ENCODE measurements at regions not wholly inside any gene's neighbourhood (a gene's known extent, or its start where the extent isn't known, plus 50 kb on each side); places are given as distances from the start of the nearest gene placed in this dataset.
"Not testable (repeated sequence)": the region's sequence is repeated elsewhere in the genome, so short reads cannot be mapped to it uniquely, and the experiment has no call there.

DNA sequence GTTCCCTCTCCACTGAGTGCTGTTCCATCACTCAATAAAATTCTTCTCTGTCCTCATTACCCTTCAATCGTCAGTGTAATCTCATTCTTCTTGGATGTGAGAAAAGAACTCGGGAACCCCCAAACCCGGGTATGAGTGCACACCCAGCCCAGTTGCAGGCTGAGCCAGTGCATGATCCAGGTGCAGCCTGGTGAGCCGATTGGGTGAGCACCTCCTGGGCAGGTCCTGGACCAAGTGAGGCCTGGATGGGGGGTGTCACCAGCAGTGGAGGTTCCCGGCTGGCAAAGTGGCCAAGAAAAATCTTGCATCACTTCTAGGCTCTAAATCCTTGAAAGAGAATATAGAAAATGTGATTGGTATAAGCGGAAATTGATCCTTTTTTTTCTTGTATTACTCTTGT is 878.8 kb upstream of the KLHL1 start:
- Histone ChIP-seq H3K4me3 (ENCODE audit: low read length) (no peak overlapping the region), H3K27ac (ENCODE audit: low read length) (no peak overlapping the region), H2AFZ (ENCODE audit: low read depth, low read length) (no peak overlapping the region), H3K4me2 (ENCODE audit: low read length) (no peak overlapping the region), H3K27me3 (ENCODE audit: low read depth, low read length) (no peaks in the 10 kb centered on the region), H3K4me1 (ENCODE audit: low read length) (no peaks in the 10 kb centered on the region), H4K20me1 (ENCODE audit: insufficient read depth, low read length) (no peaks in the 10 kb centered on the region), H3K9me3 (ENCODE audit: insufficient read depth, low read length) (no peaks in the 10 kb centered on the region), H3K36me3 (replicated peaks; ENCODE audit: low read depth, low read length) (no peaks in the 10 kb centered on the region), H3K79me2 (ENCODE audit: low read length) (no peaks in the 10 kb centered on the region), H3K9ac (ENCODE audit: low read length) (no peak overlapping the region)
- TF ChIP-seq, protein P1, sequence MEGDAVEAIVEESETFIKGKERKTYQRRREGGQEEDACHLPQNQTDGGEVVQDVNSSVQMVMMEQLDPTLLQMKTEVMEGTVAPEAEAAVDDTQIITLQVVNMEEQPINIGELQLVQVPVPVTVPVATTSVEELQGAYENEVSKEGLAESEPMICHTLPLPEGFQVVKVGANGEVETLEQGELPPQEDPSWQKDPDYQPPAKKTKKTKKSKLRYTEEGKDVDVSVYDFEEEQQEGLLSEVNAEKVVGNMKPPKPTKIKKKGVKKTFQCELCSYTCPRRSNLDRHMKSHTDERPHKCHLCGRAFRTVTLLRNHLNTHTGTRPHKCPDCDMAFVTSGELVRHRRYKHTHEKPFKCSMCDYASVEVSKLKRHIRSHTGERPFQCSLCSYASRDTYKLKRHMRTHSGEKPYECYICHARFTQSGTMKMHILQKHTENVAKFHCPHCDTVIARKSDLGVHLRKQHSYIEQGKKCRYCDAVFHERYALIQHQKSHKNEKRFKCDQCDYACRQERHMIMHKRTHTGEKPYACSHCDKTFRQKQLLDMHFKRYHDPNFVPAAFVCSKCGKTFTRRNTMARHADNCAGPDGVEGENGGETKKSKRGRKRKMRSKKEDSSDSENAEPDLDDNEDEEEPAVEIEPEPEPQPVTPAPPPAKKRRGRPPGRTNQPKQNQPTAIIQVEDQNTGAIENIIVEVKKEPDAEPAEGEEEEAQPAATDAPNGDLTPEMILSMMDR (IDR thresholded peaks at IDR 0.05; ENCODE audit: low read depth, low read length): no peak
- TF ChIP-seq EZH2phosphoT487 (IDR thresholded peaks at IDR 0.05; ENCODE audit: low read depth): no peak

DNA sequence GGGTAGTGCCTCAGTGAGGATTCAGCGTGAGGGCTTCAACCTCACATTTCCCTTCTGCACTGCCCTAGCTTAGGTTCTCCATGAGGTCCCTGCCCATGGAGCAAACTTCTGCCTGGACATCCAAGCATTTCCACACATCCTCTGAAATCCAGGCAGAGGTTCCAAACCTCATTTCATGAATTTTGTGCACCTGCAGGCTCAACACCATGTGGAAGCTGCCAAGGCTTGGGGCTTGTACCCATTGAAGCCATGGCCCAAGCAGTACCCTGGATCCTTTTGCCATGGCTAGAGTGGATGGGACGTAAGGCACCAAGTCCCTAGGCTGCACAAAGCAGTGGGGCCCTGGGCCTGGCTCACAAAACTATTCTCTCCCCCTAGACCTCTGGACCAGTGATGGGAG is 877.1 kb upstream of the KLHL1 start:
- no peaks in the 10 kb centered on the region for H3K4me1 ChIP-seq (ENCODE audit: low read length)
- H3K27ac ChIP-seq (ENCODE audit: low read length): no peak overlapping the region
- no peak overlapping the region for H2AFZ ChIP-seq (ENCODE audit: low read depth, low read length)
- no peak for TF ChIP-seq EZH2phosphoT487 (IDR thresholded peaks at IDR 0.05; ENCODE audit: low read depth)
- TF ChIP-seq, protein P1 (IDR thresholded peaks at IDR 0.05; ENCODE audit: low read depth, low read length): no peak
- no peaks in the 10 kb centered on the region for H4K20me1 ChIP-seq (ENCODE audit: insufficient read depth, low read length)
- no peaks in the 10 kb centered on the region for H3K9me3 ChIP-seq (ENCODE audit: insufficient read depth, low read length)
- H3K9ac ChIP-seq (ENCODE audit: low read length): no peak overlapping the region
- H3K79me2 ChIP-seq (ENCODE audit: low read length): no peaks in the 10 kb centered on the region
- H3K4me2 ChIP-seq (ENCODE audit: low read length): no peak overlapping the region
- H3K36me3 ChIP-seq (replicated peaks; ENCODE audit: low read depth, low read length): no peaks in the 10 kb centered on the region
- H3K27me3 ChIP-seq (ENCODE audit: low read depth, low read length): no peaks in the 10 kb centered on the region
- H3K4me3 ChIP-seq (ENCODE audit: low read length): no peak overlapping the region

DNA sequence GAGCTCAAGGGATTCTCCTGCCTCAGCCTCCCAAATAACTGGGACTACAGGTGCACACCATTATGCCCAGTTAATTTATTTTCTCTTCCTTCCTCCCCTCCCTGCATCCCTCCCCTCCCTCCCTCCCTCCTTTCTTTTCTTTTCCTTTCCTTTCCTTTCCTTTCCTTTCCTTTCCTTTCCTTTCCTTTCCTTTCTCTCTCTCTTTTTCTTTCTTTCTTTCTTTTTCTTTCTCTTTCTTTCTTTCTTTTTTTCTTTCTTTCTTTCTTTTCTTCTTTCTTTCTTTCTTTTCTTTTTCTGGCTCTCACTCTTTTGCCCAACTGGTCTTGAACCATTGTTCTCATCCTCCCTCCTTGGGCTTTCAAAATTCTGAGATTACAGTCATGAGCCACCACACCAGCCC is 873.0 kb upstream of the KLHL1 start:
- not testable (repeated sequence) for H3K4me1 ChIP-seq (ENCODE audit: low read length); H3K4me2 ChIP-seq (ENCODE audit: low read length); H3K9ac ChIP-seq (ENCODE audit: low read length); H2AFZ ChIP-seq (ENCODE audit: low read depth, low read length); H3K36me3 ChIP-seq (replicated peaks; ENCODE audit: low read depth, low read length); H3K4me3 ChIP-seq (ENCODE audit: low read length); H3K27me3 ChIP-seq (ENCODE audit: low read depth, low read length); H3K9me3 ChIP-seq (ENCODE audit: insufficient read depth, low read length); H3K79me2 ChIP-seq (ENCODE audit: low read length); H4K20me1 ChIP-seq (ENCODE audit: insufficient read depth, low read length); H3K27ac ChIP-seq (ENCODE audit: low read length)

DNA sequence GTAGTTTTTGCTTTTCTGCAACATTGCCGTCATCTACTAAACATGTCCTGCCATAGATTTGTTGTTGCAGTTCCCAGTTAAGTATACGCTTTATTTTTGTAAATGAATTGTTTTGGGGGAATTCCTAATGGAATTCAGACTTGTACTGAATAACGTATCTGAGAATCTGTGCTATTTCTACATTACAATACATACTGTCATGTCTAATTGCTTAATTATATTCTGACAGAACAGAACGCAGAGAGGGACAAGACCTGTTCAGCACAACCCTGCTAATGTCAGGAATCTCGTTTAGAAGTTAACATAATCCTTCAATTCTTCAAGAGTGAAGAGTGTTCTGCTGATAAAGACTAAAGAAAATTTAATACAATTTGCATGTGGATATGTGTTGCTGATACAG is 861.1 kb upstream of the KLHL1 start:
- Histone ChIP-seq H3K27ac (ENCODE audit: low read length) (no peak overlapping the region), H3K4me3 (ENCODE audit: low read length) (no peak overlapping the region), H4K20me1 (ENCODE audit: insufficient read depth, low read length) (no peaks in the 10 kb centered on the region), H3K9me3 (ENCODE audit: insufficient read depth, low read length) (peaks cover 5% of the 10 kb centered on the region; the same call in 1 of the 2 replicates), H3K36me3 (replicated peaks; ENCODE audit: low read depth, low read length) (no peaks in the 10 kb centered on the region), H3K4me2 (ENCODE audit: low read length) (no peak overlapping the region), H3K27me3 (ENCODE audit: low read depth, low read length) (no peaks in the 10 kb centered on the region), H3K4me1 (ENCODE audit: low read length) (peaks cover 12% of the 10 kb centered on the region), H3K79me2 (ENCODE audit: low read length) (no peaks in the 10 kb centered on the region), H3K9ac (ENCODE audit: low read length) (no peak overlapping the region), H2AFZ (ENCODE audit: low read depth, low read length) (no peak overlapping the region)
- TF ChIP-seq, protein P1 (IDR thresholded peaks at IDR 0.05; ENCODE audit: low read depth, low read length): no peak
- TF ChIP-seq EZH2phosphoT487 (IDR thresholded peaks at IDR 0.05; ENCODE audit: low read depth): no peak

DNA sequence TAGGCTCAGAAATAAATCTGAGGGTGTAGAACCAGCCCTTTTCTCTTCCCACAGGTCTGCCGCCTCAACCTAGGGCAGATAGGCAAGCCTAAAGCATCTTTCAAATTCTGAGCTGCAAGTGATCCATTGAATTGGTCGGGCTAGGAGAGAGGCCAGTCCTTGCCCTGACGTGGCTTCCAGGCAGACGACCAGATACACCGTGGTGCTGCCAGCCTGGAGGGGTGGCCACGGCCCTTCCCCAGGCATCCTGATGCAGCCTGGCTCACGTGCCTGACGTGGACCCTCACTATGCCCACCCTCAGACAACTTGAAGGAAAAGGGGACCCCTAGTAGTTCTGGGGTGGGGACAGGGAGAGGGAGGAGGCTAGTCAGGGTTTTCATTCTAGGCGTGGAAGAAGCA is 859.3 kb upstream of the KLHL1 start:
- TF ChIP-seq, protein P1 (IDR thresholded peaks at IDR 0.05; ENCODE audit: low read depth, low read length): no peak
- TF ChIP-seq EZH2phosphoT487 (IDR thresholded peaks at IDR 0.05; ENCODE audit: low read depth): no peak

More for the DNA sequence above, 859.3 kb upstream of the KLHL1 start:
- H4K20me1 ChIP-seq (ENCODE audit: insufficient read depth, low read length): no peaks in the 10 kb centered on the region
- no peaks in the 10 kb centered on the region for H3K9me3 ChIP-seq (ENCODE audit: insufficient read depth, low read length)
- H3K4me2 ChIP-seq (ENCODE audit: low read length): no peak overlapping the region
- H3K4me1 ChIP-seq (ENCODE audit: low read length): peaks cover 13% of the 10 kb centered on the region
- H3K4me3 ChIP-seq (ENCODE audit: low read length): no peak overlapping the region
- H3K36me3 ChIP-seq (replicated peaks; ENCODE audit: low read depth, low read length): no peaks in the 10 kb centered on the region
- H3K9ac ChIP-seq (ENCODE audit: low read length): no peak overlapping the region
- H3K79me2 ChIP-seq (ENCODE audit: low read length): no peaks in the 10 kb centered on the region
- no peak overlapping the region for H2AFZ ChIP-seq (ENCODE audit: low read depth, low read length)
- no peak overlapping the region for H3K27ac ChIP-seq (ENCODE audit: low read length)
- no peaks in the 10 kb centered on the region for H3K27me3 ChIP-seq (ENCODE audit: low read depth, low read length)

Data from OCI-LY3 (cell line).